Amniotic epithelial cell (primary cell): ENCODE measurements at regions not wholly inside any gene's neighbourhood (a gene's known extent, or its start where the extent isn't known, plus 50 kb on each side); places are given as distances from the start of the nearest gene placed in this dataset.

Source experiments
- DNase-seq: peaks from one replicate; pipeline ENCODE4 v3.0.0-alpha.2; 2010; ENCODE audit warnings: low read depth

- peak; percentile 8 for DNase-seq
These were observed 620.5 kb upstream of the PKN2 start for GRCh38 chr1:88063605-88064004.

GRCh38 chr1:88068407-88068960 lies 615.6 kb upstream of the PKN2 start:
- DNase-seq, result no peak

- no peak for DNase-seq
These were observed 613.1 kb upstream of the PKN2 start for GRCh38 chr1:88070956-88071355.

- no peak for DNase-seq
These were observed 609.4 kb upstream of the PKN2 start for GRCh38 chr1:88074661-88075060.

GRCh38 chr1:88075813-88076212 lies 608.3 kb upstream of the PKN2 start:
- no peak for DNase-seq

GRCh38 chr1:88079036-88079435 lies 605.0 kb upstream of the PKN2 start:
- peak; percentile 6 for DNase-seq

GRCh38 chr1:88080875-88081274 lies 603.2 kb upstream of the PKN2 start:
- DNase-seq, result no peak

GRCh38 chr1:88088481-88088880 lies 595.6 kb upstream of the PKN2 start:
- DNase-seq, result no peak

- no peak for DNase-seq
These were observed 594.1 kb upstream of the PKN2 start for GRCh38 chr1:88089961-88090360.

- no peak for DNase-seq
These were observed 585.2 kb upstream of the PKN2 start for GRCh38 chr1:88098881-88099280.

GRCh38 chr1:88101041-88101440 lies 583.0 kb upstream of the PKN2 start:
- DNase-seq, result no peak

- DNase-seq, result peak; percentile 7
These were observed 579.8 kb upstream of the PKN2 start for GRCh38 chr1:88104236-88104635.

- no peak for DNase-seq
These were observed 579.2 kb upstream of the PKN2 start for GRCh38 chr1:88104886-88105285.

- DNase-seq, result no peak
These were observed 572.3 kb upstream of the PKN2 start for GRCh38 chr1:88111816-88112215.

- DNase-seq, result no peak
These were observed 566.5 kb upstream of the PKN2 start for GRCh38 chr1:88117597-88117996.

- DNase-seq, result no peak
These were observed 565.8 kb upstream of the PKN2 start for GRCh38 chr1:88118176-88118845.

- DNase-seq, result no peak
These were observed 559.5 kb upstream of the PKN2 start for GRCh38 chr1:88124614-88125013.

- DNase-seq, result no peak
These were observed 557.6 kb upstream of the PKN2 start for GRCh38 chr1:88126467-88126866.

- no peak for DNase-seq
These were observed 550.1 kb upstream of the PKN2 start for GRCh38 chr1:88133991-88134390.

GRCh38 chr1:88134983-88135921 lies 548.8 kb upstream of the PKN2 start:
- DNase-seq, result no peak

GRCh38 chr1:88139633-88140032 lies 544.4 kb upstream of the PKN2 start:
- no peak for DNase-seq

GRCh38 chr1:88140325-88140724 lies 543.7 kb upstream of the PKN2 start:
- no peak for DNase-seq

GRCh38 chr1:88141499-88142074 lies 542.5 kb upstream of the PKN2 start:
- no peak for DNase-seq
